ENCODE measurements at regions not wholly inside any gene's neighbourhood (a gene's known extent, or its start where the extent isn't known, plus 50 kb on each side); places are given as distances from the start of the nearest gene placed in this dataset.
A peak's percentile ranks its signal among the peaks of the same experiment; 100 is the strongest.
"Not testable (repeated sequence)": the region's sequence is repeated elsewhere in the genome, so short reads cannot be mapped to it uniquely, and the experiment has no call there.

DNA sequence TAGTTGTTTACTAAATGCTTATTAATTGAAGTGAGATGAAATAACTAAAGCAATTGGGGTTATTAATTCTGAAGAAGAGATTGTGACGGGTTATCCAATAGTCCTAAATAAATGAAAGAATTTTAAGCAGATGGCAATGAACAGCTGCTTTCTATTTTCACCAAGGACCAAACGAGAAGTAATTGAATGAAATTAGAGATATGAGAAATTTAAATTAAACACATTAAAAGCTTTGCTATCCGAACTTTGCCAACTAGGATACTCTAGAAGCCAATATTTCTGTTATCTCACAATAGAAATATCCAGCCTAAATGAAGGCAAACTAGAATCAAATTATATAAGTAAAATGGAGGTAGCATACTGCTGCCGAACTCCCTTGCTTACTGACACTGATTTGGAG is 103.2 kb downstream of the GPR37 start:
- no peak for ATAC-seq (ENCODE audit: low read depth)
- no peak overlapping the region for H3K27ac Mint-ChIP-seq
- H3K27me3 Mint-ChIP-seq = no peaks in the 10 kb centered on the region
- no peak overlapping the region for H3K4me3 Mint-ChIP-seq
- no peaks in the 10 kb centered on the region for H3K4me1 Mint-ChIP-seq
- H3K36me3 Mint-ChIP-seq = no peaks in the 10 kb centered on the region
- POLR2A ChIA-PET = no interaction called here
- H3K9me3 Mint-ChIP-seq = no peaks in the 10 kb centered on the region
- no peak for DNase-seq

DNA sequence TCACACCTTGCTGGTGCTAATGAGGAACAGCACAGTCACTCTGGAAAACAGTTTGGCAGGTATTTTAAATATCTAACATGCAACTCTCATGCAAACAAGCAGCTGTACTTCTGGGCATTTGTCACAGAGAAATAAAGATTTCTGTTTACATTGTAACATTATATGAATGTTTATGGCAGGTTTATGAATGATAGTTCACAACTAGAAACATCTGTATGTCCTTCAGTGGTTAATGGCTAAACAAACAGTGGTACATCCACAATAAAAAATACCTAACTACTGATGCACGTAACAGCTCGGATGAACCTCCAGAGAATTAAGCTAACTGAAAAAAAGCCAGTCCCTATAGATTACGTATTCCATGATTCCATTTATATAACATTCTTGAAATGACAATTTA is 109.6 kb downstream of the GPR37 start:
- Mint-ChIP-seq H3K27me3 (no peaks in the 10 kb centered on the region), H3K27ac (no peak overlapping the region), H3K9me3 (peaks cover 2% of the 10 kb centered on the region), H3K4me1 (no peaks in the 10 kb centered on the region), H3K36me3 (no peaks in the 10 kb centered on the region), H3K4me3 (no peak overlapping the region)
- POLR2A ChIA-PET = no interaction called here
- DNase-seq = no peak
- ATAC-seq (ENCODE audit: low read depth) = no peak

DNA sequence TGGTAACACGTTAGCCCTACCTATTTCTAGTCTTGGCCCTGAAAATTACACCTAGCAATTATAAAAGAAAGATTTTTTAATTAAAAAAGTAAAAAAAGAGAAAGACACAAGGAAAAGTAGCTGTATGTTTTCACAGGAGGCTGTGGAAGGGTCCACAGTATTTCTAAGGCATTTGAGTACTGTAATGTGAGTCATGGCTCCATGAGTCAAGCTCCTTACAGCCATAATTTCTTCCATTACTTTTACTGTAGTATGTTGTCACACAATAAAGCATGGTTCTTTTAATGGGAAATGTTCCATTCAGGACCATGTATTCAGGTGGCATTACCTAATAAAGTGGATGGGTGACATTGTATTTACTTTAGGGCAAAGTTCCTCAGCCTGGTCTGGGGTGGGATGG is 113.4 kb downstream of the GPR37 start:
- POLR2A ChIA-PET = no interaction called here
- no peak overlapping the region for H3K27ac Mint-ChIP-seq
- no peak for DNase-seq
- ATAC-seq (ENCODE audit: low read depth) = no peak
- H3K27me3 Mint-ChIP-seq = no peaks in the 10 kb centered on the region
- H3K9me3 Mint-ChIP-seq = peaks cover 5% of the 10 kb centered on the region
- H3K4me3 Mint-ChIP-seq = no peak overlapping the region
- H3K4me1 Mint-ChIP-seq = peaks cover 3% of the 10 kb centered on the region
- no peaks in the 10 kb centered on the region for H3K36me3 Mint-ChIP-seq

DNA sequence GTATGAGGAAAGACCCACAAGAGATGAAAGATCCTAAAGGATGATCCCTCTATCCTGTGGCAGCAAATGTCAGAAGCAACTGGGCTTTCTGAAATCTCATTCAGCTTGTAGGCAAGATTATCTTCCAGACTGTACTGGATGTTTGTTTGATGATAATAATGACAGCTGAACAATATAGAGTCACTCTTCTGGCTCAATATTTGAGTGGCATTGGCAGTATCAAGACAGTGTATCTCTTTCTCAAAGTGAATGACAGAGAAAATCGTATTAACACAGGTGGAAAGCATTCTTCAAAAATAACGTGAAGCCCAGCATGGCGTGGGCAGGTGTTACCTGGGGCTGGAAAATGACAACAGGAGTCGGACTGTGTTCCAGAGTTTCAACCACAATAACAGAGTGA is 114.5 kb downstream of the GPR37 start:
- H3K27me3 Mint-ChIP-seq = no peaks in the 10 kb centered on the region
- no peaks in the 10 kb centered on the region for H3K36me3 Mint-ChIP-seq
- POLR2A ChIA-PET = no interaction called here
- H3K4me1 Mint-ChIP-seq = peaks cover 3% of the 10 kb centered on the region
- DNase-seq (no peak), ATAC-seq (ENCODE audit: low read depth) (no peak)
- no peak overlapping the region for H3K27ac Mint-ChIP-seq
- H3K4me3 Mint-ChIP-seq = no peak overlapping the region
- peaks cover 5% of the 10 kb centered on the region for H3K9me3 Mint-ChIP-seq

DNA sequence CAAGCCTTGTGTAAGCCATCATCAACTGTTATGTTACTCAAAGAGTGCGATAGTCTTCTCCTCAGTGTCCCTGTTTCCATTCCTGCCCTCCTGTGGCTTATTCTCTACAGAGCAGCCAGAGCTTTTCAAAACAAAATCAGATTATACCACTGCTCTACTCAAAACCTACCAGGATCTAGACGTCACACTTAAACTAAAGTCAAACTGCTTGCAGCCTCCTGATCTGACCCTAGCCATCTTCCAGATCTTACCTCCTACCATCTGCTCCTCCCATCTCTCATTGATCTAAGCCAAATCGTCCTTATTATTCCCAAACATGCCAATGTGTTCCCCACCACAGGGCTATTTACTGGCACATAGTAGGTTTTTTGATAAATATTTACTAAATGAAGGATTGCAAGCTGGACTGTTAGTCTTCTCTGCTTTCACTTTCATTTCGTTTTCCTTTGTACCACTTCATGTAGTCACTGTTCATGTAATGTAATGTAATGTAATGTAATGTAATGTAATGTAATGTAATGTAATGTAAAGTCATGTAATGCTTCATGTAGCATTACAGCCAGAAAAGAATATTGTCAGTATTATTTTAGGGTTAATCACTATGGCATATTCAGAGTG is 116.1 kb downstream of the GPR37 start:
- no peak for ATAC-seq (ENCODE audit: low read depth)
- Mint-ChIP-seq H3K27me3 (no peaks in the 10 kb centered on the region), H3K4me3 (peak overlapping the region; percentile 34), H3K4me1 (peaks cover 3% of the 10 kb centered on the region), H3K27ac (no peak overlapping the region), H3K9me3 (peaks cover 5% of the 10 kb centered on the region), H3K36me3 (no peaks in the 10 kb centered on the region)
- no peak for DNase-seq
- POLR2A ChIA-PET = no interaction called here

DNA sequence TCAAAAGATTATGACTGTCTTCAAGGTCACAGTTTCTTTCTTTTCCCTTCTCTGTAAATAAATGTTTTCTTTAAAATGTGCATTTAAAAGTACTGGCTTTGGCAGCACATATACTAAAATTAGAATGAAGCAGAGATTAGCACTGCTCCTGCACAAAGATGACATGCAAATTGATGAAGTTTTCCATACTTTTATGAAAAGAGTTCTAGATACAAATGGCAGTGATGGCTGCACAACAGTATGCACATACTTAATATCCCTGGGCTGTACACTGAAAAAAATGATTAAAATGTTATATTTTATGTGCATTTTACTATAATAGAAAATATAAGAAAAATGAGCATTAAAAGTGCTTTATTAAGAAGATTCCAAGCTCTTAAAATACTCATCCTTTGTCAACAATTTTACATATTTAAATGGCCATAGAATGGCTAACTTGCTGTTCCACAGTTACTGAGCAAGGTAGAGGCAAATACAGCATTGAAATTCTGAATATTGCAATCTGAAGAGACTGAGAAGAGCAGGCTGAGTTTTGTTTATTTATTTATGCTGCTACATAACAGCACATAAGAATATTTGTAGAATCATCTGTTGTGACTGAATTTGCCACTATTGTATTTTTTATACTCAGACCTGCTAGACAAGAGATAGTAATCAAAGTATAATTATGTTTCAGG is 117.8 kb downstream of the GPR37 start:
- peaks cover 5% of the 10 kb centered on the region for H3K9me3 Mint-ChIP-seq
- H3K27me3 Mint-ChIP-seq = no peaks in the 10 kb centered on the region
- no peak for ATAC-seq (ENCODE audit: low read depth)
- DNase-seq = no peak
- H3K36me3 Mint-ChIP-seq = no peaks in the 10 kb centered on the region
- POLR2A ChIA-PET = no interaction called here
- no peak overlapping the region for H3K4me3 Mint-ChIP-seq
- H3K27ac Mint-ChIP-seq = no peak overlapping the region
- peaks cover 3% of the 10 kb centered on the region for H3K4me1 Mint-ChIP-seq

DNA sequence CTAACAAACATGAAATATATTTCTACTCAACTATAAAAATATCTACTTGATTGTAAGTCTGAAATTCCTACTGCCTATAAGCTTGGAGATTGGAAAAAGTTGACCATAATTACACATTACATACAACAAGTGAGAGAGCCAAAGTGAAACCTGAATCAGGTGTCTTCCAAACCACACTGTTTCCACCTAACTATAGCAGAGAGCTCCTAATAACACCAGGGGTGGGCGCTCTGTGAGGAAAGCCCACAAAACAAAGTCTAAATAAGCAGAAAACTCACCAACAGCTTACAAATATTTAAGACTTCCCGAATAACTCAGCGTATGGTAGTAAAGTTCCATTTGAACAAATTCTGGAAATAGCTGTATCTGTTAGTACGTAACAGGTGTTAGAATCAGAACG is 119.9 kb downstream of the GPR37 start:
- ATAC-seq (ENCODE audit: low read depth) (no peak), DNase-seq (no peak)
- peaks cover 3% of the 10 kb centered on the region for H3K9me3 Mint-ChIP-seq
- H3K27ac Mint-ChIP-seq = no peak overlapping the region
- H3K27me3 Mint-ChIP-seq = no peaks in the 10 kb centered on the region
- H3K4me1 Mint-ChIP-seq = peaks cover 3% of the 10 kb centered on the region
- POLR2A ChIA-PET = no interaction called here
- H3K4me3 Mint-ChIP-seq = no peak overlapping the region
- H3K36me3 Mint-ChIP-seq = no peaks in the 10 kb centered on the region

DNA sequence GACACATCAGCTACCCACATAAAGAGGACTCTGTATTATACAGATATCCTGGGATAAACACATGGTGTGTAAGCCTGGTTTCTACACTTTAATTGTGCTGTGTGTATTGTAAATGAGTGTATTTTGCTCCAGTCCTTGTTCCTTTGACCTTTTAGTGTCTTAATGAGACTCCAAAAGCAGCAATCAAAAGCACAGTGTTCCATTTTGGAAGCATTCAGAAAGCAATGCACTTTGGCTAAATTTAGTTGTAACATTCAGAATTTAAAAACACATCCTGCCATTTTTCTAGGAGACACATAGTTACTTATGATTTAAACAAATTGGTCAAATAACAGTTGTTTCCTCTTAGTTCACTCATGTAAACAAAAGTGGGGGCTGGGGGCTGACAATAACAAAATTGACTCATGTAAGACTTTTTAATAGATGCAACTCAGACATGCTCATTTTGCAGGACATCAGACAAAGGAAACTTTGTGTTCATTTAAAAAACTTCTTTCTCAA is 122.2 kb downstream of the GPR37 start:
- Mint-ChIP-seq H3K4me3 (no peak overlapping the region), H3K9me3 (no peaks in the 10 kb centered on the region), H3K27me3 (no peaks in the 10 kb centered on the region), H3K27ac (no peak overlapping the region), H3K36me3 (no peaks in the 10 kb centered on the region), H3K4me1 (no peaks in the 10 kb centered on the region)
- ATAC-seq (ENCODE audit: low read depth) (no peak), DNase-seq (no peak)
- POLR2A ChIA-PET = no interaction called here

DNA sequence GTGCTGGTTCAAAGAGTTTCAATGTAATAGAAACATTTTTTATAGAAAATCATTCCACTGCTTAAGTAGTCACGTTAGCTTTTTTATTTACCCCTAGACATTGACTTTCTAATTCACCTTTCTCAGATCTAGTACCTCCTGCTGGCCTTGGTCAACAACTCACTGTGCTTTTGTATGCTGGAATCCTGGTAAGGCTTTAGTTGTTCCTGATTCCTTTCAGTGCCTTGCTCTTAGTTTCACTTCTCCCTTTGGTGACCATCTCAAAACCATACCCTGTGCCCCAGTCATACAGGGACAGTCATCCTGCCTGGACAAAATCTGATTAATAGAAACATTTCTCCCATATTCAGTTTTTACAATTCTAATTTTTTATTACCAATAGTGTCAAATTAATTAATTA is 130.2 kb downstream of the GPR37 start:
- no peaks in the 10 kb centered on the region for H3K27me3 Mint-ChIP-seq
- H3K4me3 Mint-ChIP-seq = no peak overlapping the region
- POLR2A ChIA-PET = no interaction called here

DNA sequence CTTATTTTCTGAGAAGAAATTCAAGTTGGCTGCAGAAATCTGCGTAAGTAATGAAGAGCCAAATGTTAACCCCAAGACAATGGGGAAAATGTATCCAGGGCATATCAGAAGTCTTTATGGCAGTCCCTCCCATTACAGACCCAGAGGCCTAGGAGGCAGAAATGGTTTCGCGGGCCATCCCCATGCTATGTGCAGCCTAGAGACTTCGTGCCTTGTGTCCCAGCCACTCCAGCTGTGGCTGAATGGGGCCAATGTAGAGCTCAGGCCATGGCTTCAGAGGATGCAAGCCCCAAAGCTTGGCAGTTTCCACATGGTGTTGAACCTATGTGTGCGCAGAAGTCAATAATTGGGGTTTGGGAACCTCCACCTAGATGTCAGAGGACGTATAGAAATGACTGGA is 131.9 kb downstream of the GPR37 start:
- no peak for DNase-seq
- no peaks in the 10 kb centered on the region for H3K27me3 Mint-ChIP-seq
- no peaks in the 10 kb centered on the region for H3K36me3 Mint-ChIP-seq
- POLR2A ChIA-PET = no interaction called here
- no peaks in the 10 kb centered on the region for H3K4me1 Mint-ChIP-seq
- no peak overlapping the region for H3K4me3 Mint-ChIP-seq
- H3K27ac Mint-ChIP-seq = no peak overlapping the region
- no peaks in the 10 kb centered on the region for H3K9me3 Mint-ChIP-seq
- no peak for ATAC-seq (ENCODE audit: low read depth)

More for the DNA sequence above, 130.2 kb downstream of the GPR37 start:
- DNase-seq (no peak), ATAC-seq (ENCODE audit: low read depth) (no peak)
- Mint-ChIP-seq H3K4me1 (no peaks in the 10 kb centered on the region), H3K9me3 (no peaks in the 10 kb centered on the region), H3K27ac (no peak overlapping the region), H3K36me3 (no peaks in the 10 kb centered on the region)

DNA sequence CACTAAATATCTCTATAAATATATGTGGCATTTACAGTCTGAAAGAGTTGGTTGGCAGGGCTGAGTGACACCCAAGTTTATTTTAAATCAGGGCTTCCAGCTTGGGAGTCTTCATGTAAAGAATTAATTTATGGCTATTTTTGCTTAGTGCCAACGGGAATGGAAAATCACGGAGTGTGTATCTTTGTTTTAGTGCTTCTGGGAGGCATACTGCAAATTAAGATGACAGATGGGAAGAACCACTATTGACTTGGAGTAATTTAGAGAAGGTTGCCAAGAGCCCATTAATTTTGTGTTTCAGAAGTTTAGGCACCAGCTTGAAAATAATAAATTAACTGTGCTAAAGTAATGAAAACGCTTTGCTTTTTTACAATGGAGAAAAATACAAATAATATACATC is 135.2 kb downstream of the GPR37 start:
- no peak for ATAC-seq (ENCODE audit: low read depth)

DNA sequence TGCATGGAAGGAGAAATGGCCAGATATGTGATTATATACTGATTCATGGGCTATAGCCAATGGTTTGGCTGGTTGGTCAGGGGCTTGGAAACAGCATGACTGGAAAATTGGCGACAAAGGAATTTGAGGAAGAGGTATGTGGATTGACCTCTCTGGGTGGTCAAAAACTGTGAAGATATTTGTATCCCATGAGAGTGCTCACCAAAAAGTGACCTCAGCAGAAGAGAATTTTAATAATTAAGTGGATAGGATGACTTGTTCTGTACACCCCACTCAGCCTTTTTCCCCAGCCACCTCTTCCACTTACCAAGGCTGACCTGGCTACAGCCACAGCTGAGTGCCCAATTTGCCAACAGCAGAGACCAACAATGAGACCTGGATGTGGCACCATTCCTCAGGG is 146.7 kb downstream of the GPR37 start:
- Mint-ChIP-seq H3K27ac (no peak overlapping the region), H3K4me1 (no peaks in the 10 kb centered on the region), H3K4me3 (no peak overlapping the region), H3K9me3 (peaks cover 2% of the 10 kb centered on the region), H3K27me3 (no peaks in the 10 kb centered on the region), H3K36me3 (no peaks in the 10 kb centered on the region)
- DNase-seq (no peak), ATAC-seq (ENCODE audit: low read depth) (no peak)
- POLR2A ChIA-PET = no interaction called here

More for the DNA sequence above, 135.2 kb downstream of the GPR37 start:
- POLR2A ChIA-PET = no interaction called here
- no peaks in the 10 kb centered on the region for H3K9me3 Mint-ChIP-seq
- no peak overlapping the region for H3K4me3 Mint-ChIP-seq
- no peak overlapping the region for H3K27ac Mint-ChIP-seq
- H3K36me3 Mint-ChIP-seq = no peaks in the 10 kb centered on the region
- no peak for DNase-seq
- H3K4me1 Mint-ChIP-seq = no peaks in the 10 kb centered on the region
- no peaks in the 10 kb centered on the region for H3K27me3 Mint-ChIP-seq

DNA sequence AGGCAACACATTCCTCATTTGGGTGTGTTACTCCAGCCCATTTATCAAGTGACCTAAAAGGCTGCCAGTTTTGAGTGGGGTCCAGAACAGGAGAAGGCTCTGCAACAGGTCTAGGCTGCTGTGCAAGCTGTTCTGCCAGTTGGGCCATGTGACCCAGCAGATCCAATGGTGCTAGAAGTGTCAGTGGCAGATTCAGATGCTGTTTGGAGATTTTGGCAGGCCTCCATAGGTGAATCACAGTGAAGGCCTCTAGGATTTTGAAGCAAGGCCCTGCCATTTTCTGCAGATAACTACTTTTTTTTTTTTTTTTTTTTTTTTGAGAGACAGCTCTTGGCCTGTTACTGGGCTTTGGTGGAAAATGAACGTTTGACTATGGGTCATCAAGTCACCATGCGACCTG is 147.5 kb downstream of the GPR37 start:
- POLR2A ChIA-PET; H3K9me3 Mint-ChIP-seq; DNase-seq; H3K36me3 Mint-ChIP-seq; H3K27me3 Mint-ChIP-seq; H3K27ac Mint-ChIP-seq; ATAC-seq (ENCODE audit: low read depth); H3K4me3 Mint-ChIP-seq; H3K4me1 Mint-ChIP-seq: not testable (repeated sequence)

DNA sequence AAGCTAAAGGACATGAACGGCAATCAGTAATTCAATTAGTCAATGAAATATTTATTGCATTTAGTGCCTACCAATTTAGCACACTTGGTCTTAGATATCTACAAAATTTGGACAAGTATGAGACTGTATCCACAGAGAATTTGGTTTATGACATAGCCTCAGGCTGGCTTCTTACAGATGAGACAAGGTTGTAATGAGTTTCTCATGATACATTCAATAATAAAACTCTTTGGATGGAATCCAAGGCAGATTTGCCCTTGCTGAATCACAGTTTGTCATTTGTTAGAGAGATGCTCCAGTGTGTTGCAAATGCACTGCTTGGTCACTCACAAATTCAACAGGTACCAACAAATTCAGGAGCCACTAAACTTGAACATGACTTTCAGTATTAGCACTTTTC is 162.5 kb downstream of the GPR37 start:
- Mint-ChIP-seq H3K4me1 (no peaks in the 10 kb centered on the region), H3K4me3 (no peak overlapping the region), H3K9me3 (no peaks in the 10 kb centered on the region), H3K27me3 (no peaks in the 10 kb centered on the region), H3K27ac (no peak overlapping the region), H3K36me3 (no peaks in the 10 kb centered on the region)
- ATAC-seq (ENCODE audit: low read depth) (no peak), DNase-seq (no peak)
- POLR2A ChIA-PET = no interaction called here
